Loucy (cell line): ENCODE measurements at regions not wholly inside any gene's neighbourhood (a gene's known extent, or its start where the extent isn't known, plus 50 kb on each side); places are given as distances from the start of the nearest gene placed in this dataset.

Experiments used
- CTCF ChIP-seq: fragments of 200-600 bp; sonication (generic); conservative IDR thresholded peaks from 2 replicates; pipeline ENCODE4 v1.5.1; 2014; ENCODE audit warnings: mild to moderate bottlenecking, antibody characterized with exemption, low read length
- EZH2phosphoT487 ChIP-seq: fragments of 200-600 bp; IDR thresholded peaks from 2 replicates; pipeline ENCODE4 v1.6.1; 2018; ENCODE audit warnings: antibody characterized with exemption, mild to moderate bottlenecking, moderate library complexity, borderline replicate concordance

GRCh38 chr2:181235011-181235410 lies 222.2 kb upstream of the ITGA4 start:
- TF ChIP-seq CTCF (no peak), EZH2phosphoT487 (no peak)
